ENCODE measurements at regions not wholly inside any gene's neighbourhood (a gene's known extent, or its start where the extent isn't known, plus 50 kb on each side); places are given as distances from the start of the nearest gene placed in this dataset.

DNA sequence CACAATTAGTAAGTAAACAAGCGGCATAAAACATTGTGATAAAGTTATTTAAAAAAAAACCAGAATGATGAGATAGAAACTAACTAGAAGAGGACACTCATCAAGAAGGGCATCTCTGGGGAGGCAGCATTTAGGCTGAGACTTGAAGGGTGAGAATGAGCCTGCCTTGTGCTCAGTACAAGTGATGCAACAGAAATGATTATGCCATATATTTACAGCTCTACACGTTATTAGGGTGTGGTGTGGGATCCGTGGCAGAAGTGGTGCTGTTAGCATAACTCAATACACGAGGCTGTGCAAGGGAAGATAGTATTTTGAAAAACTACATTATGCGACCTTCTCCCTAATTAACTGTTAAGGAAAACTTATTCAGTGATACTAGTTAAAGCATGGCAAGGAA lies 178.5 kb upstream of the ATF7IP start:
- TF ChIP-seq, protein P1, sequence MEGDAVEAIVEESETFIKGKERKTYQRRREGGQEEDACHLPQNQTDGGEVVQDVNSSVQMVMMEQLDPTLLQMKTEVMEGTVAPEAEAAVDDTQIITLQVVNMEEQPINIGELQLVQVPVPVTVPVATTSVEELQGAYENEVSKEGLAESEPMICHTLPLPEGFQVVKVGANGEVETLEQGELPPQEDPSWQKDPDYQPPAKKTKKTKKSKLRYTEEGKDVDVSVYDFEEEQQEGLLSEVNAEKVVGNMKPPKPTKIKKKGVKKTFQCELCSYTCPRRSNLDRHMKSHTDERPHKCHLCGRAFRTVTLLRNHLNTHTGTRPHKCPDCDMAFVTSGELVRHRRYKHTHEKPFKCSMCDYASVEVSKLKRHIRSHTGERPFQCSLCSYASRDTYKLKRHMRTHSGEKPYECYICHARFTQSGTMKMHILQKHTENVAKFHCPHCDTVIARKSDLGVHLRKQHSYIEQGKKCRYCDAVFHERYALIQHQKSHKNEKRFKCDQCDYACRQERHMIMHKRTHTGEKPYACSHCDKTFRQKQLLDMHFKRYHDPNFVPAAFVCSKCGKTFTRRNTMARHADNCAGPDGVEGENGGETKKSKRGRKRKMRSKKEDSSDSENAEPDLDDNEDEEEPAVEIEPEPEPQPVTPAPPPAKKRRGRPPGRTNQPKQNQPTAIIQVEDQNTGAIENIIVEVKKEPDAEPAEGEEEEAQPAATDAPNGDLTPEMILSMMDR (IDR thresholded peaks at IDR 0.05) = no peak
- no peak for TF ChIP-seq POLR2A (IDR thresholded peaks at IDR 0.05)

All from Peyer's patch (tissue), 4 donors.